Left lung (tissue), 4 donors: ENCODE measurements at regions not wholly inside any gene's neighbourhood (a gene's known extent, or its start where the extent isn't known, plus 50 kb on each side); places are given as distances from the start of the nearest gene placed in this dataset.

ENCODE experiments used
- ATAC-seq: fragments of 200-7000 bp; cut with Tn5 transposase; one replicate; pipeline ENCODE4 v1.9.1; 2020; ENCODE audit warnings: moderate library complexity
- DNase-seq, 4 donors: peaks; one replicate each; pipeline ENCODE4 v3.0.0-alpha.2; 2013 to 2020
- H3K27ac ChIP-seq, 2 donors: fragments of 200-600 bp; sonication (generic) in 1 of 2; one replicate each; pipeline versions ENCODE4 v1.5.0 to v1.8.0; 2020 to 2021
- H3K27me3 ChIP-seq, 2 donors: fragments of 200-600 bp; sonication (generic) in 1 of 2; one replicate each; pipeline versions ENCODE4 v1.5.0 to v1.8.0; 2020 to 2021
- H3K36me3 ChIP-seq, 2 donors: fragments of 200-600 bp; sonication (generic) in 1 of 2; one replicate each; pipeline versions ENCODE4 v1.5.0 to v1.8.0; 2020 to 2021
- H3K4me1 ChIP-seq, 2 donors: fragments of 200-600 bp; one replicate each; pipeline ENCODE4 v1.8.0; 2021
- H3K4me3 ChIP-seq, 2 donors: fragments of 200-600 bp; sonication (generic) in 1 of 2; one replicate each; pipeline versions ENCODE4 v1.5.0 to v1.8.0; 2020 to 2021; ENCODE audit warnings: mild to moderate bottlenecking in 1 of 2
- H3K9me3 ChIP-seq, 2 donors: fragments of 200-600 bp; sonication (generic) in 1 of 2; one replicate each; pipeline versions ENCODE4 v1.5.0 to v1.8.0; 2020 to 2021
- intact Hi-C, 2 donors: fragments of 100-400 bp; cut with DNase I; formaldehyde crosslinking; loops; one replicate each; pipeline versions ENCODE4 v1.11.2 to v1.14.2; 2022
- TF ChIP-seq, protein P1 (sequence below), 2 donors: fragments of 200-600 bp; sonication (generic) in 1 of 2; IDR thresholded peaks; one replicate each; pipeline versions ENCODE4 v1.5.0 to v1.8.0; 2021; ENCODE audit warnings: antibody characterized with exemption in 2 of 2
- donor health status: DM: no; HTN: yes; CAD: no.
- donor health status: DM: no; HTN: no; CAD: no.

DNA sequence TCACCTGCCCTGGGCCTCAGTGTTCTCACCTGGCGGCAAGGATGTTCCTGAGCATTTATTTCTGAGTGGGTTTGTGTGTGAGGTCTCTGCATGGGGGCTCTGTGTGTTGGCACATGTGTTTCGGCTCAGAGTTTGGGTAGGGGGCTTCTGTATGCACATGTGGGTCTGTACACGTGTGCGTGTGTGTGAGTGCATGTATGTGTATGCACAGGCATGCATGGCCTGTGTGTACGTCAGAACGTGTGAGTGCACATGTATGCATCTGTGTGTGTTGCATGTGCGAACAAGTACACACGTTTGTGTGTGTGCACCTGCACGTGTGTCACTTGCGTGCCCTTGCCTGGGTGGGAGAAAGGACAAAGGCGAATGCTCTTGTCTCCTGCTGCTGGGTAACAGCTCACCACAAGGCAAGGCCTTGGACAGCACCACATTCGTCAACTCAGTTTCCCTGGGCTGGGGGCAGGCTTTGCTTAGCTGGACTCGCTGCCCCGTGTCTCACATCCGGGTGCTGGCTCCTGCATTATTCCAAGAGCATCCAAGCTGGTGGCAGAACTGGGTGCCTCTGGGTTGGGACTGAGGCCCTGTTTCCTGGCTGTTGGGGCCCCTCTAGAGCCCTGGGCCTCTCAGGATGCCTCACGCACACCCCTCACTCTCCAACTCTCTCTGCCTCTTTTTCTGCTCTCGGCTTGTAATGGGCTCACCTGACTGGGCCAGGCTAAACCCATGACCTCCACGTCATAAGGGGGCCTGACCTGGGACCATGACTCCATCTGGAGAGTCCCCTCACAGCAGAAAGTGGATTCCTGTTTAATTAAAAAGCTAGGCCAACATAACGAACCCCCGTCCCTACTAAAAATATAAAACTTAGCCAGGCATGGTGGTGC is 153.6 kb upstream of the C14orf180 start:
- ATAC-seq (no peak), DNase-seq (no peak)
- H3K36me3 ChIP-seq, result no peaks in the 10 kb centered on the region
- H3K27ac ChIP-seq, result no peak overlapping the region
- H3K9me3 ChIP-seq, result no peaks in the 10 kb centered on the region
- H3K4me3 ChIP-seq, result no peak overlapping the region
- H3K4me1 ChIP-seq, result no peaks in the 10 kb centered on the region
- intact Hi-C loops, result no loop called here
- peaks cover 0 to 27% of the 10 kb centered on the region in 2 donors for H3K27me3 ChIP-seq
- TF ChIP-seq, protein P1, sequence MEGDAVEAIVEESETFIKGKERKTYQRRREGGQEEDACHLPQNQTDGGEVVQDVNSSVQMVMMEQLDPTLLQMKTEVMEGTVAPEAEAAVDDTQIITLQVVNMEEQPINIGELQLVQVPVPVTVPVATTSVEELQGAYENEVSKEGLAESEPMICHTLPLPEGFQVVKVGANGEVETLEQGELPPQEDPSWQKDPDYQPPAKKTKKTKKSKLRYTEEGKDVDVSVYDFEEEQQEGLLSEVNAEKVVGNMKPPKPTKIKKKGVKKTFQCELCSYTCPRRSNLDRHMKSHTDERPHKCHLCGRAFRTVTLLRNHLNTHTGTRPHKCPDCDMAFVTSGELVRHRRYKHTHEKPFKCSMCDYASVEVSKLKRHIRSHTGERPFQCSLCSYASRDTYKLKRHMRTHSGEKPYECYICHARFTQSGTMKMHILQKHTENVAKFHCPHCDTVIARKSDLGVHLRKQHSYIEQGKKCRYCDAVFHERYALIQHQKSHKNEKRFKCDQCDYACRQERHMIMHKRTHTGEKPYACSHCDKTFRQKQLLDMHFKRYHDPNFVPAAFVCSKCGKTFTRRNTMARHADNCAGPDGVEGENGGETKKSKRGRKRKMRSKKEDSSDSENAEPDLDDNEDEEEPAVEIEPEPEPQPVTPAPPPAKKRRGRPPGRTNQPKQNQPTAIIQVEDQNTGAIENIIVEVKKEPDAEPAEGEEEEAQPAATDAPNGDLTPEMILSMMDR (IDR thresholded peaks at IDR 0.05), result no peak

DNA sequence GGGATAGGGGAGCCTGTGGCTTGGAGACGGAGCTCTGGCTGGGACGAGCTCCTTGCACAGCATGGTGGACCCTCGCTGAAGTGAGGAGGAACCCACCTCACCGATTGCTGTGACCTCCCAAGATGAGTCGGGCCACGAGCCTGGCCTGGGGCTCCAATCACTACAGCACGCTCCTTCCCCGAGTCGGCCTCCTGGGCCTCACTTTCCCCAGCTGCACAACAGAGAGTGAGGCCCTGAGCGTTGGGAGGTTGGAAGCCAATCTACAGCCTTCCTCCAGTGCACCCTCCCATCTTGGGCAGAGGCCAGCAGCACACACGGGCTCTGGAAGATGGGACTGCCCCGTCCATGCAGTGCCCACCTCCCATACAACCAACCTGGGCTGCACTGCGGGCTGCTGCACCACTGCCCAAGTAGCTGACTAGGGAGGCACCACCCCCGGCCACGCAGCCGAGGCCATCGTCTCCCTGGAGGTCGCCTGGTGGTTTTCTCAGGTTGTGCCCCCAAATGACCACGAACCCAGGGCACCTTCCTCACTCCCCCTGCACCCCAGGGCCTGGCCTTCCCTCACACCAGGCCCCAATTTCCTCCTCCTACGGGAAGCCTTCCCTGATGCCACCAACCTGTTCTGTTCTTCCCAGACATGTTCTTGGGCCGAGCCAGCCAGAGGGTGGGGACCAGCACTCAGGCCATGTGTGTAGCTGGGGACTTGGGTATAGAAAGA is 152.3 kb upstream of the C14orf180 start:
- intact Hi-C loops, result no loop called here
- Histone ChIP-seq H3K4me1 (no peaks in the 10 kb centered on the region), H3K4me3 (no peak overlapping the region), H3K27ac (no peak overlapping the region), H3K36me3 (no peaks in the 10 kb centered on the region), H3K27me3 (peaks cover 0 to 30% of the 10 kb centered on the region in 2 donors), H3K9me3 (no peaks in the 10 kb centered on the region)
- DNase-seq (peak in 1 of 4 donors; percentile 30), ATAC-seq (no peak)
- TF ChIP-seq, protein P1 (IDR thresholded peaks at IDR 0.05), result no peak

DNA sequence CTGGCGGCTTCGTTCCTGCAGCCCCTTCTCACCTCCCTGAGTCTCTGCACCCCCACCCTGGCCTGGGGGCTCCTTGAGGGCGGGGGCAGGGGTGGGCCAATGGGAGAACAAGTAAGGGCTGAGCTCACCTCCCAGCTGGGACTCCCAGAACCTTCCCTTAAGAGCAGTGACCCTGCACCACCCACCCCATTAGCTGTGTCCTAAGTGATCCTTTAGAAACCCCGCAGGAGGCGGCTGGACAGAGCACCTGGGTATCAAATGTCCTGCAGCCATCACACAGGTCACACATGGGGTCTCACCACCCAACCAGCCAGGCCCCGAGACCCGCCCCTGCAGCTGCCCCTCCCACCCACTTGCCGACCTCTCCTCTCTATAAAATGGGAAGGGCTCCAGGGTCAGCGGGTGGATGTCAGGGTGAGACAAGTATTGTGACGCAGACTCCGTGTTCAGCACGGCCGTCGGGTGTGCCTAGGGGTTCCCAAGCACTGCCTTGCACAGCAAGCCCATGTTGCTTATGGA is 151.2 kb upstream of the C14orf180 start:
- no peak overlapping the region for H3K27ac ChIP-seq
- no peak for ATAC-seq
- no peaks in the 10 kb centered on the region for H3K9me3 ChIP-seq
- no peak overlapping the region for H3K4me3 ChIP-seq
- TF ChIP-seq, protein P1 (IDR thresholded peaks at IDR 0.05), result no peak
- DNase-seq, result no peak
- H3K27me3 ChIP-seq, result peaks cover 0 to 26% of the 10 kb centered on the region in 2 donors
- H3K4me1 ChIP-seq, result no peaks in the 10 kb centered on the region
- no peaks in the 10 kb centered on the region for H3K36me3 ChIP-seq
- intact Hi-C loops, result no loop called here

DNA sequence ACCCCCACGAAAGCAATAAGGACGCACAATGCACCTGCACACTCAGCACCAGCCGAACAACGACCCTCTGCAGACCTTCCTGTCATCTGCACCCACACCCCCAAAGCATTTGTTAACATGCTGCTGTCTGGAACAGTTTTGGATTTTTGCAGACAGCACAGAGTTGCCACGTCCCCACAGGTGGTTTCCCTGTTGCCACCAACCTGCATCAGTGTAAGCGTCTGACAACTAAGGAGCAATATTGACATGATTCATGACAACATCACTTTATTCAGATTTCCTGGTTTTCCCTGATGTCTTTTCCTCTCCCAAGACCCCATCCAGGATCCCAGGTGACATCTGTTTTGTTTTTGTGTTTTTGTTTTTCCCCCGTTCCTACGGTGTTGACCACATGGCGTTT is 150.7 kb upstream of the C14orf180 start:
- intact Hi-C loops, result no loop called here
- H3K27ac ChIP-seq, result no peak overlapping the region
- no peaks in the 10 kb centered on the region for H3K36me3 ChIP-seq
- H3K4me3 ChIP-seq, result no peak overlapping the region
- no peak for ATAC-seq
- H3K9me3 ChIP-seq, result no peaks in the 10 kb centered on the region
- H3K4me1 ChIP-seq, result no peaks in the 10 kb centered on the region
- DNase-seq, result no peak
- peaks cover 0 to 22% of the 10 kb centered on the region in 2 donors for H3K27me3 ChIP-seq
- TF ChIP-seq, protein P1 (IDR thresholded peaks at IDR 0.05), result no peak

DNA sequence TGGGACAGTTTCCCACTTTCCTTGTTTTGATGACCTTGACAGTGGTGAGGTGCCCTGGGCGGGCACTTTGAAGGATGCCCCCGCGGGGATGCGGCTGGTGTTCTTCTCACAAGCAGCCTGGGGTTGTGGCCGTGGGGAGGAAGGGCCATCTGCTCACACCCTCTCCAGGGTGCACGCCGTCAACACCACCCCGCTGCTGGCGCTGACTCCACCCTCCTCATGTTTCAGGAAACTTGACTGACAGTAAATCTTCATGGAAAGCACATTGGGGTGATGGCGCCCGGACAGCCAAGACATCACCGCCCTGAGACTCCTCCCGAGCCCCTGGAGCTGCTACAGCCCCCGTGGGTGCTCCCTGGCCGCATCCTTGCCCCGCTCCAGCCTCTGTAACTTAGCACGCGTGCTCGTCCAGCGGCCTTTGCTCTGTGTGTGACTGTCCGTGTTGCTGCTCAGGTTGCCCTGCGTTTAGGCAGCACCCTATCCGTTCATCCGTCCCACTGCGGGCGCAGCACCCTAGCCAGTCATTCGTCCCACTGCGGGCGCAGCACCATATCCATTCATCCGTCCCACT is 150.2 kb upstream of the C14orf180 start:
- Histone ChIP-seq H3K36me3 (no peaks in the 10 kb centered on the region), H3K4me3 (no peak overlapping the region), H3K4me1 (no peaks in the 10 kb centered on the region), H3K9me3 (no peaks in the 10 kb centered on the region), H3K27ac (no peak overlapping the region), H3K27me3 (peaks cover 0 to 17% of the 10 kb centered on the region in 2 donors)
- ATAC-seq (no peak), DNase-seq (peak in 1 of 4 donors; percentile 76)
- TF ChIP-seq, protein P1 (IDR thresholded peaks at IDR 0.05), result no peak
- intact Hi-C loops, result no loop called here
